ENCODE measurements at regions not wholly inside any gene's neighbourhood (a gene's known extent, or its start where the extent isn't known, plus 50 kb on each side); places are given as distances from the start of the nearest gene placed in this dataset.

- H3K79me2 ChIP-seq (ENCODE audit: control insufficient read depth in 1 of 2, insufficient read depth in 2 of 2, low read length in 2 of 2), result no peaks in the 10 kb centered on the region
- CTCF ChIA-PET (ENCODE audit: partially characterized antibody), result interaction anchor here (0.6 to 4.2 kb wide), 48 partner anchors 11 to 372 kb away, joined by 3 to 43 read pairs (median 4); no protein-coding TSS in a partner anchor
- H2AK5ac ChIP-seq (ENCODE audit: low read depth, low read length), result no peak overlapping the region
- H3K9ac ChIP-seq (replicated peaks in 1 of 4; ENCODE audit: extremely low read depth in 1 of 4, low read depth in 3 of 4, low read length in 3 of 4), result no peak overlapping the region
- H4K5ac ChIP-seq (ENCODE audit: insufficient read length, low read depth, low read length), result no peak overlapping the region
- FAIRE-seq (no peak), DNase-seq (ENCODE audit: low read depth in 1 of 2, low spot score in 2 of 2) (peak; percentile 19 to 79)
- no peak overlapping the region for H2BK120ac ChIP-seq (replicated peaks; ENCODE audit: low read depth, low read length)
- H3K4me2 ChIP-seq (ENCODE audit: insufficient read depth in 1 of 2, low read depth in 2 of 2, low read length in 2 of 2), result no peak overlapping the region
- H3K23me2 ChIP-seq (ENCODE audit: low read depth, low read length), result no peaks in the 10 kb centered on the region
- no peak overlapping the region for H4K8ac ChIP-seq (ENCODE audit: extremely low read depth, insufficient read depth, low read length)
- H4K91ac ChIP-seq (replicated peaks; ENCODE audit: insufficient read length, low read length), result no peak overlapping the region
- POLR2A ChIA-PET (ENCODE audit: partially characterized antibody), result no interaction called here
- 41% methylated on average over 5 of the region's 5 CpGs; no CpG with 5 or more reads in 1 of the 2 experiments for WGBS, 2 experiments (ENCODE audit: extremely low coverage in 1 of 2, insufficient coverage in 1 of 2, insufficient read length in 1 of 2, insufficient replicate concordance in 2 of 2, low coverage in 1 of 2, low lambda C conversion rate in 2 of 2, missing lambda C conversion rate in 1 of 2)
- H2AFZ ChIP-seq (ENCODE audit: low read length), result no peak overlapping the region
- H2BK20ac ChIP-seq (ENCODE audit: low read length), result no peak overlapping the region
- H2BK12ac ChIP-seq (ENCODE audit: low read depth, low read length), result no peak overlapping the region
- H2BK15ac ChIP-seq (ENCODE audit: low read length), result no peak overlapping the region
- no peaks in the 10 kb centered on the region for H3K4me1 ChIP-seq (replicated peaks in 1 of 4; ENCODE audit: control insufficient read depth in 3 of 4, insufficient read depth in 4 of 4, low read length in 3 of 4)
- TF ChIP-seq SUZ12 (IDR thresholded peaks at IDR 0.05; ENCODE audit: low read length) (no peak), CTCF (IDR thresholded peaks at IDR 0.05; ENCODE audit: control extremely low read depth in 1 of 3, insufficient read depth in 1 of 3, low read depth in 1 of 3, low read length in 3 of 3) (peak in 2 of 3 experiments; percentile 48 to 80; a peak in 3 of 4 replicates), RAD21 (IDR thresholded peaks at IDR 0.05 in 1 of 2, conservative IDR thresholded peaks at IDR 0.05 in 1 of 2; ENCODE audit: low read depth in 2 of 2, low read length in 2 of 2) (peak; percentile 46 to 51), RFX5 (IDR thresholded peaks at IDR 0.05; ENCODE audit: borderline replicate concordance, low read depth, low read length) (peak; percentile 75), TBP (IDR thresholded peaks at IDR 0.05; ENCODE audit: low read depth, low read length) (no peak)
- H3K27ac ChIP-seq (ENCODE audit: low read depth, low read length), result no peak overlapping the region
- H3K18ac ChIP-seq (ENCODE audit: extremely low read depth, low read length), result no peak overlapping the region
- no peaks in the 10 kb centered on the region for H3K9me3 ChIP-seq (ENCODE audit: insufficient read depth in 2 of 2, low read depth in 1 of 2, low read length in 1 of 2)
- no peak overlapping the region for H3K14ac ChIP-seq (ENCODE audit: insufficient read length)
- no peaks in the 10 kb centered on the region for H3K79me1 ChIP-seq (ENCODE audit: low read depth, low read length)
- H4K20me1 ChIP-seq (replicated peaks in 1 of 2; ENCODE audit: control insufficient read depth in 1 of 2, insufficient read depth in 2 of 2, low read length in 2 of 2), result no peaks in the 10 kb centered on the region
- no peaks in the 10 kb centered on the region for H3K27me3 ChIP-seq (replicated peaks in 1 of 4; ENCODE audit: control insufficient read depth in 3 of 4, extremely low read depth in 1 of 4, insufficient read depth in 3 of 4, low read length in 3 of 4)
- no peak overlapping the region for H3K4ac ChIP-seq (replicated peaks; ENCODE audit: insufficient read length, low read depth, low read length)
- no peaks in the 10 kb centered on the region for H3K36me3 ChIP-seq (ENCODE audit: control insufficient read depth in 2 of 4, insufficient read depth in 4 of 4, low read length in 3 of 4)
- H2BK5ac ChIP-seq (ENCODE audit: low read depth, low read length), result no peak overlapping the region
- H3K4me3 ChIP-seq (ENCODE audit: extremely low read depth in 1 of 4, insufficient read depth in 2 of 4, low read depth in 3 of 4, low read length in 4 of 4), result no peak overlapping the region
- H3K56ac ChIP-seq (replicated peaks; ENCODE audit: insufficient read length, low read depth, low read length), result no peak overlapping the region
- H3K23ac ChIP-seq (ENCODE audit: insufficient read length), result no peak overlapping the region
These were observed 78.3 kb upstream of the CTNNBL1 start for GRCh38 chr20:37615340-37616109.

Measured in H1 (cell line).